WTC11 (cell line): ENCODE measurements at regions not wholly inside any gene's neighbourhood (a gene's known extent, or its start where the extent isn't known, plus 50 kb on each side); places are given as distances from the start of the nearest gene placed in this dataset.

ENCODE experiments used
- CREB1 ChIP-seq: sonication (generic); formaldehyde crosslinking; IDR thresholded peaks from 2 replicates; pipeline ENCODE4 v1.8.0; 2023; ENCODE audit warnings: mild to moderate bottlenecking, missing genetic modification reagents
- ELF4 ChIP-seq: sonication (generic); formaldehyde crosslinking; IDR thresholded peaks from 2 replicates; pipeline ENCODE4 v1.8.1; 2022; ENCODE audit warnings: low read depth, mild to moderate bottlenecking, moderate library complexity, missing genetic modification reagents
- ETV6 ChIP-seq: sonication (generic); formaldehyde crosslinking; IDR thresholded peaks from 2 replicates; pipeline ENCODE4 v1.8.1; 2022; ENCODE audit warnings: mild to moderate bottlenecking, missing genetic modification reagents
- FOXJ3 ChIP-seq: sonication (generic); formaldehyde crosslinking; IDR thresholded peaks from 2 replicates; pipeline ENCODE4 v1.9.0; 2021; ENCODE audit warnings: missing genetic modification reagents, mild to moderate bottlenecking, borderline replicate concordance
- RELA ChIP-seq: sonication (generic); formaldehyde crosslinking; IDR thresholded peaks from 2 replicates; pipeline ENCODE4 v1.8.1; 2022; ENCODE audit warnings: missing genetic modification reagents, mild to moderate bottlenecking, borderline replicate concordance
- RORB ChIP-seq: fragments of 250-450 bp; sonication (Bioruptor Pico); IDR thresholded peaks from 2 replicates; pipeline ENCODE4 v1.9.0; 2021; ENCODE audit warnings: mild to moderate bottlenecking
- TCF7 ChIP-seq: sonication (generic); formaldehyde crosslinking; IDR thresholded peaks from 2 replicates; pipeline ENCODE4 v1.8.0; 2022; ENCODE audit warnings: mild to moderate bottlenecking, low read depth, missing genetic modification reagents, moderate library complexity
- TF ChIP-seq, protein P1 (sequence below): fragments of 200-600 bp; IDR thresholded peaks from 2 replicates; pipeline ENCODE4 v1.8.0; 2022; ENCODE audit warnings: antibody characterized with exemption
- TF ChIP-seq, protein P2 (sequence below): sonication (generic); formaldehyde crosslinking; IDR thresholded peaks from 2 replicates; pipeline ENCODE4 v1.8.0; 2023; ENCODE audit warnings: missing genetic modification reagents, mild to moderate bottlenecking, borderline replicate concordance
- TF ChIP-seq, protein P3 (sequence below): sonication (generic); formaldehyde crosslinking; conservative IDR thresholded peaks from 2 replicates; pipeline ENCODE4 v1.8.1; 2023; ENCODE audit warnings: mild to moderate bottlenecking, low read depth, missing genetic modification reagents, moderate library complexity
- TF ChIP-seq, protein P4 (sequence below): sonication (generic); formaldehyde crosslinking; IDR thresholded peaks from 2 replicates; pipeline ENCODE4 v1.8.1; 2022; ENCODE audit warnings: low read depth, mild to moderate bottlenecking, moderate library complexity, missing genetic modification reagents, borderline replicate concordance

DNA sequence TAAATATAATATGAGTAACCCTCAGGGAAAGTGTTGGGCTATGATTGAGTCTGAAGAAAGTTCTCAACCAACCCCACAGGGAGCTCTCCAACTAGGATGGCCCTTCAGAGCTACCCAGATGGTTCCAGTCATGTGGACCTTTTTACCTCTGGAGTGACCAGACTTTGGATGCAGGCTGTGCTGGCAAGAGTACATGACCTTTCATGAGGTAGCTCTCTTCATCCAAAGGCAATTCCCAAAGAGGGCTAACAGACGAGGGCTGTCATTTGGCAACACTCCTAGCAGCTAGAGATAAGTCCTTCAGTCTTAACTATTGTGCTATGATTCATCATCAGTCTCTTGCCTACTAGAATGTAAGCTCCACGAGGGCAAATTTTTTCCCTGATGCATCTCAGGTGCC, 75.4 kb downstream of the DUSP6 start:
- TF ChIP-seq, protein P1, sequence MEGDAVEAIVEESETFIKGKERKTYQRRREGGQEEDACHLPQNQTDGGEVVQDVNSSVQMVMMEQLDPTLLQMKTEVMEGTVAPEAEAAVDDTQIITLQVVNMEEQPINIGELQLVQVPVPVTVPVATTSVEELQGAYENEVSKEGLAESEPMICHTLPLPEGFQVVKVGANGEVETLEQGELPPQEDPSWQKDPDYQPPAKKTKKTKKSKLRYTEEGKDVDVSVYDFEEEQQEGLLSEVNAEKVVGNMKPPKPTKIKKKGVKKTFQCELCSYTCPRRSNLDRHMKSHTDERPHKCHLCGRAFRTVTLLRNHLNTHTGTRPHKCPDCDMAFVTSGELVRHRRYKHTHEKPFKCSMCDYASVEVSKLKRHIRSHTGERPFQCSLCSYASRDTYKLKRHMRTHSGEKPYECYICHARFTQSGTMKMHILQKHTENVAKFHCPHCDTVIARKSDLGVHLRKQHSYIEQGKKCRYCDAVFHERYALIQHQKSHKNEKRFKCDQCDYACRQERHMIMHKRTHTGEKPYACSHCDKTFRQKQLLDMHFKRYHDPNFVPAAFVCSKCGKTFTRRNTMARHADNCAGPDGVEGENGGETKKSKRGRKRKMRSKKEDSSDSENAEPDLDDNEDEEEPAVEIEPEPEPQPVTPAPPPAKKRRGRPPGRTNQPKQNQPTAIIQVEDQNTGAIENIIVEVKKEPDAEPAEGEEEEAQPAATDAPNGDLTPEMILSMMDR = no peak
- no peak for TF ChIP-seq RELA (CRISPR knock-in tag)
- TF ChIP-seq ELF4 (CRISPR knock-in tag) = no peak
- TF ChIP-seq FOXJ3 (CRISPR knock-in tag) = no peak
- TF ChIP-seq ETV6 = no peak
- TF ChIP-seq TCF7 (CRISPR knock-in tag) = no peak
- TF ChIP-seq RORB (CRISPR knock-in tag) = no peak
- TF ChIP-seq, protein P2, sequence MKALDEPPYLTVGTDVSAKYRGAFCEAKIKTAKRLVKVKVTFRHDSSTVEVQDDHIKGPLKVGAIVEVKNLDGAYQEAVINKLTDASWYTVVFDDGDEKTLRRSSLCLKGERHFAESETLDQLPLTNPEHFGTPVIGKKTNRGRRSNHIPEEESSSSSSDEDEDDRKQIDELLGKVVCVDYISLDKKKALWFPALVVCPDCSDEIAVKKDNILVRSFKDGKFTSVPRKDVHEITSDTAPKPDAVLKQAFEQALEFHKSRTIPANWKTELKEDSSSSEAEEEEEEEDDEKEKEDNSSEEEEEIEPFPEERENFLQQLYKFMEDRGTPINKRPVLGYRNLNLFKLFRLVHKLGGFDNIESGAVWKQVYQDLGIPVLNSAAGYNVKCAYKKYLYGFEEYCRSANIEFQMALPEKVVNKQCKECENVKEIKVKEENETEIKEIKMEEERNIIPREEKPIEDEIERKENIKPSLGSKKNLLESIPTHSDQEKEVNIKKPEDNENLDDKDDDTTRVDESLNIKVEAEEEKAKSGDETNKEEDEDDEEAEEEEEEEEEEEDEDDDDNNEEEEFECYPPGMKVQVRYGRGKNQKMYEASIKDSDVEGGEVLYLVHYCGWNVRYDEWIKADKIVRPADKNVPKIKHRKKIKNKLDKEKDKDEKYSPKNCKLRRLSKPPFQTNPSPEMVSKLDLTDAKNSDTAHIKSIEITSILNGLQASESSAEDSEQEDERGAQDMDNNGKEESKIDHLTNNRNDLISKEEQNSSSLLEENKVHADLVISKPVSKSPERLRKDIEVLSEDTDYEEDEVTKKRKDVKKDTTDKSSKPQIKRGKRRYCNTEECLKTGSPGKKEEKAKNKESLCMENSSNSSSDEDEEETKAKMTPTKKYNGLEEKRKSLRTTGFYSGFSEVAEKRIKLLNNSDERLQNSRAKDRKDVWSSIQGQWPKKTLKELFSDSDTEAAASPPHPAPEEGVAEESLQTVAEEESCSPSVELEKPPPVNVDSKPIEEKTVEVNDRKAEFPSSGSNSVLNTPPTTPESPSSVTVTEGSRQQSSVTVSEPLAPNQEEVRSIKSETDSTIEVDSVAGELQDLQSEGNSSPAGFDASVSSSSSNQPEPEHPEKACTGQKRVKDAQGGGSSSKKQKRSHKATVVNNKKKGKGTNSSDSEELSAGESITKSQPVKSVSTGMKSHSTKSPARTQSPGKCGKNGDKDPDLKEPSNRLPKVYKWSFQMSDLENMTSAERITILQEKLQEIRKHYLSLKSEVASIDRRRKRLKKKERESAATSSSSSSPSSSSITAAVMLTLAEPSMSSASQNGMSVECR (CRISPR knock-in tag) = no peak
- TF ChIP-seq, protein P3, sequence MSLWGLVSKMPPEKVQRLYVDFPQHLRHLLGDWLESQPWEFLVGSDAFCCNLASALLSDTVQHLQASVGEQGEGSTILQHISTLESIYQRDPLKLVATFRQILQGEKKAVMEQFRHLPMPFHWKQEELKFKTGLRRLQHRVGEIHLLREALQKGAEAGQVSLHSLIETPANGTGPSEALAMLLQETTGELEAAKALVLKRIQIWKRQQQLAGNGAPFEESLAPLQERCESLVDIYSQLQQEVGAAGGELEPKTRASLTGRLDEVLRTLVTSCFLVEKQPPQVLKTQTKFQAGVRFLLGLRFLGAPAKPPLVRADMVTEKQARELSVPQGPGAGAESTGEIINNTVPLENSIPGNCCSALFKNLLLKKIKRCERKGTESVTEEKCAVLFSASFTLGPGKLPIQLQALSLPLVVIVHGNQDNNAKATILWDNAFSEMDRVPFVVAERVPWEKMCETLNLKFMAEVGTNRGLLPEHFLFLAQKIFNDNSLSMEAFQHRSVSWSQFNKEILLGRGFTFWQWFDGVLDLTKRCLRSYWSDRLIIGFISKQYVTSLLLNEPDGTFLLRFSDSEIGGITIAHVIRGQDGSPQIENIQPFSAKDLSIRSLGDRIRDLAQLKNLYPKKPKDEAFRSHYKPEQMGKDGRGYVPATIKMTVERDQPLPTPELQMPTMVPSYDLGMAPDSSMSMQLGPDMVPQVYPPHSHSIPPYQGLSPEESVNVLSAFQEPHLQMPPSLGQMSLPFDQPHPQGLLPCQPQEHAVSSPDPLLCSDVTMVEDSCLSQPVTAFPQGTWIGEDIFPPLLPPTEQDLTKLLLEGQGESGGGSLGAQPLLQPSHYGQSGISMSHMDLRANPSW (CRISPR knock-in tag) = no peak
- TF ChIP-seq, protein P4, sequence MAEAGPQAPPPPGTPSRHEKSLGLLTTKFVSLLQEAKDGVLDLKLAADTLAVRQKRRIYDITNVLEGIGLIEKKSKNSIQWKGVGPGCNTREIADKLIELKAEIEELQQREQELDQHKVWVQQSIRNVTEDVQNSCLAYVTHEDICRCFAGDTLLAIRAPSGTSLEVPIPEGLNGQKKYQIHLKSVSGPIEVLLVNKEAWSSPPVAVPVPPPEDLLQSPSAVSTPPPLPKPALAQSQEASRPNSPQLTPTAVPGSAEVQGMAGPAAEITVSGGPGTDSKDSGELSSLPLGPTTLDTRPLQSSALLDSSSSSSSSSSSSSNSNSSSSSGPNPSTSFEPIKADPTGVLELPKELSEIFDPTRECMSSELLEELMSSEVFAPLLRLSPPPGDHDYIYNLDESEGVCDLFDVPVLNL (CRISPR knock-in tag) = no peak
- TF ChIP-seq CREB1 (CRISPR knock-in tag) = no peak
